ENCODE measurements at regions not wholly inside any gene's neighbourhood (a gene's known extent, or its start where the extent isn't known, plus 50 kb on each side); places are given as distances from the start of the nearest gene placed in this dataset.

- Histone ChIP-seq H3K4me1 (ENCODE audit: insufficient read depth, low read length) (no peaks in the 10 kb centered on the region), H3K27ac (ENCODE audit: low read depth, low read length) (no peak overlapping the region), H4K20me1 (ENCODE audit: insufficient read depth, low read length) (no peaks in the 10 kb centered on the region), H2AFZ (ENCODE audit: low read depth, low read length) (no peak overlapping the region), H3K79me2 (ENCODE audit: insufficient read depth, low read length) (no peaks in the 10 kb centered on the region), H3K9me3 (ENCODE audit: insufficient read depth, low read depth, low read length) (no peaks in the 10 kb centered on the region), H3K36me3 (ENCODE audit: insufficient read depth, low read length) (no peaks in the 10 kb centered on the region), H3K4me3 (ENCODE audit: insufficient read depth, low read depth, low read length) (no peak overlapping the region), H3K9ac (ENCODE audit: low read length) (no peak overlapping the region), H3K4me2 (ENCODE audit: low read length) (no peak overlapping the region), H3K27me3 (ENCODE audit: insufficient read depth, low read length) (no peaks in the 10 kb centered on the region)
- H3K36me3 Mint-ChIP-seq (ENCODE audit: low read depth, unreplicated experiment): no peaks in the 10 kb centered on the region
- H3K27ac Mint-ChIP-seq (ENCODE audit: unreplicated experiment): no peak overlapping the region
- no peak overlapping the region for H3K4me3 Mint-ChIP-seq (ENCODE audit: unreplicated experiment)
- peak; percentile 13 for TF ChIP-seq CTCF (IDR thresholded peaks at IDR 0.05; ENCODE audit: insufficient read depth, low read depth, low read length)
- no peak for TF ChIP-seq EZH2 (IDR thresholded peaks at IDR 0.05; ENCODE audit: insufficient read depth, low read length)
- H3K27me3 Mint-ChIP-seq (ENCODE audit: low read depth, unreplicated experiment): no peaks in the 10 kb centered on the region
- peaks cover 9% of the 10 kb centered on the region for H3K4me1 Mint-ChIP-seq (ENCODE audit: low read depth, unreplicated experiment)
- FAIRE-seq (no peak), DNase-seq (ENCODE audit: low read depth) (peak; percentile 8)
- H3K9me3 Mint-ChIP-seq (ENCODE audit: unreplicated experiment): peaks cover 4% of the 10 kb centered on the region
Measured at GRCh38 chr1:209076688-209077087, 506.8 kb upstream of the CAMK1G start.

- Mint-ChIP-seq H3K36me3 (ENCODE audit: low read depth, unreplicated experiment) (no peaks in the 10 kb centered on the region), H3K27me3 (ENCODE audit: low read depth, unreplicated experiment) (no peaks in the 10 kb centered on the region), H3K27ac (ENCODE audit: unreplicated experiment) (peak overlapping the region; percentile 43), H3K9me3 (ENCODE audit: unreplicated experiment) (peaks cover 4% of the 10 kb centered on the region), H3K4me3 (ENCODE audit: unreplicated experiment) (no peak overlapping the region), H3K4me1 (ENCODE audit: low read depth, unreplicated experiment) (peaks cover 9% of the 10 kb centered on the region)
- no peaks in the 10 kb centered on the region for H3K9me3 ChIP-seq (ENCODE audit: insufficient read depth, low read depth, low read length)
- H3K36me3 ChIP-seq (ENCODE audit: insufficient read depth, low read length): no peaks in the 10 kb centered on the region
- H3K4me1 ChIP-seq (ENCODE audit: insufficient read depth, low read length): no peaks in the 10 kb centered on the region
- no peak overlapping the region for H3K4me3 ChIP-seq (ENCODE audit: insufficient read depth, low read depth, low read length)
- H3K27ac ChIP-seq (ENCODE audit: low read depth, low read length): no peak overlapping the region
- H3K9ac ChIP-seq (ENCODE audit: low read length): no peak overlapping the region
- H2AFZ ChIP-seq (ENCODE audit: low read depth, low read length): no peak overlapping the region
- no peak overlapping the region for H3K4me2 ChIP-seq (ENCODE audit: low read length)
- no peaks in the 10 kb centered on the region for H3K79me2 ChIP-seq (ENCODE audit: insufficient read depth, low read length)
- TF ChIP-seq CTCF (IDR thresholded peaks at IDR 0.05; ENCODE audit: insufficient read depth, low read depth, low read length): no peak
- no peak for TF ChIP-seq EZH2 (IDR thresholded peaks at IDR 0.05; ENCODE audit: insufficient read depth, low read length)
- H3K27me3 ChIP-seq (ENCODE audit: insufficient read depth, low read length): no peaks in the 10 kb centered on the region
- no peak for FAIRE-seq
- peak; percentile 54 for DNase-seq (ENCODE audit: low read depth)
- H4K20me1 ChIP-seq (ENCODE audit: insufficient read depth, low read length): no peaks in the 10 kb centered on the region
Measured at GRCh38 chr1:209080170-209080781, 503.2 kb upstream of the CAMK1G start.

GRCh38 chr1:209086486-209087192, 496.9 kb upstream of the CAMK1G start:
- Histone ChIP-seq H3K9ac (ENCODE audit: low read length) (no peak overlapping the region), H3K4me1 (ENCODE audit: insufficient read depth, low read length) (no peaks in the 10 kb centered on the region), H3K27ac (ENCODE audit: low read depth, low read length) (no peak overlapping the region), H3K27me3 (ENCODE audit: insufficient read depth, low read length) (no peaks in the 10 kb centered on the region), H3K79me2 (ENCODE audit: insufficient read depth, low read length) (no peaks in the 10 kb centered on the region), H4K20me1 (ENCODE audit: insufficient read depth, low read length) (no peaks in the 10 kb centered on the region), H3K9me3 (ENCODE audit: insufficient read depth, low read depth, low read length) (no peaks in the 10 kb centered on the region), H3K36me3 (ENCODE audit: insufficient read depth, low read length) (no peaks in the 10 kb centered on the region), H3K4me3 (ENCODE audit: insufficient read depth, low read depth, low read length) (no peak overlapping the region), H2AFZ (ENCODE audit: low read depth, low read length) (no peak overlapping the region), H3K4me2 (ENCODE audit: low read length) (no peak overlapping the region)
- Mint-ChIP-seq H3K36me3 (ENCODE audit: low read depth, unreplicated experiment) (no peaks in the 10 kb centered on the region), H3K9me3 (ENCODE audit: unreplicated experiment) (peaks cover 4% of the 10 kb centered on the region), H3K27me3 (ENCODE audit: low read depth, unreplicated experiment) (no peaks in the 10 kb centered on the region), H3K27ac (ENCODE audit: unreplicated experiment) (no peak overlapping the region), H3K4me3 (ENCODE audit: unreplicated experiment) (no peak overlapping the region), H3K4me1 (ENCODE audit: low read depth, unreplicated experiment) (peaks cover 3% of the 10 kb centered on the region)
- DNase-seq (ENCODE audit: low read depth): peak; percentile 32
- TF ChIP-seq CTCF (IDR thresholded peaks at IDR 0.05; ENCODE audit: insufficient read depth, low read depth, low read length): no peak
- TF ChIP-seq EZH2 (IDR thresholded peaks at IDR 0.05; ENCODE audit: insufficient read depth, low read length): no peak
- no peak for FAIRE-seq
